PC-9 (cell line): ENCODE measurements at regions not wholly inside any gene's neighbourhood (a gene's known extent, or its start where the extent isn't known, plus 50 kb on each side); places are given as distances from the start of the nearest gene placed in this dataset.

Experiments
- EZH2 ChIP-seq: fragments of 200-600 bp; sonication (generic); IDR thresholded peaks from 2 replicates; pipeline ENCODE4 v1.8.0; 2017; ENCODE audit warnings: antibody characterized with exemption, low read depth
- TF ChIP-seq, protein P1 (sequence below): fragments of 200-600 bp; sonication (generic); conservative IDR thresholded peaks from 2 replicates; pipeline ENCODE4 v1.6.1; 2017; ENCODE audit warnings: mixed run types, antibody characterized with exemption, mild to moderate bottlenecking, moderate library complexity

DNA sequence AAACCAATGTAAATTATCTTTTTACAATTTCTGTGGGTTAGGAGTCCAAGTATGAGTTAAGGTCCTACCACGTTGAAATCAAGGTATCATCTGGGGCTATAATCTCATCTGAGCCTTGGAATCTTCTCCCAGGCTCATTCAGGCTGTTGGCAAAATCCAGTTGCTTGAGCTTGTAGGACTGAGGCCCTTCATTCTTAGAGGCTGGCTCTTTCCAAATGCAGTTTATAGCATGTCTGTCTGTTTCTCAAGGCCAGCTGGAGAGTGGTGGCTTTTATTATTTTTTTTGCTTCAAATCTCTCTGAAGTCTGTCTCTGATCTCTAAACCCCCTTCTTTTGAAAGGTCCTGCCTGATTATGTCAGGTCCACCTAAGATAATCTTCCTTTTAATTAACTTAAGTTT lies 177.2 kb upstream of the ASCC3 start:
- TF ChIP-seq, protein P1, sequence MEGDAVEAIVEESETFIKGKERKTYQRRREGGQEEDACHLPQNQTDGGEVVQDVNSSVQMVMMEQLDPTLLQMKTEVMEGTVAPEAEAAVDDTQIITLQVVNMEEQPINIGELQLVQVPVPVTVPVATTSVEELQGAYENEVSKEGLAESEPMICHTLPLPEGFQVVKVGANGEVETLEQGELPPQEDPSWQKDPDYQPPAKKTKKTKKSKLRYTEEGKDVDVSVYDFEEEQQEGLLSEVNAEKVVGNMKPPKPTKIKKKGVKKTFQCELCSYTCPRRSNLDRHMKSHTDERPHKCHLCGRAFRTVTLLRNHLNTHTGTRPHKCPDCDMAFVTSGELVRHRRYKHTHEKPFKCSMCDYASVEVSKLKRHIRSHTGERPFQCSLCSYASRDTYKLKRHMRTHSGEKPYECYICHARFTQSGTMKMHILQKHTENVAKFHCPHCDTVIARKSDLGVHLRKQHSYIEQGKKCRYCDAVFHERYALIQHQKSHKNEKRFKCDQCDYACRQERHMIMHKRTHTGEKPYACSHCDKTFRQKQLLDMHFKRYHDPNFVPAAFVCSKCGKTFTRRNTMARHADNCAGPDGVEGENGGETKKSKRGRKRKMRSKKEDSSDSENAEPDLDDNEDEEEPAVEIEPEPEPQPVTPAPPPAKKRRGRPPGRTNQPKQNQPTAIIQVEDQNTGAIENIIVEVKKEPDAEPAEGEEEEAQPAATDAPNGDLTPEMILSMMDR: no peak
- no peak for TF ChIP-seq EZH2
